GM12892 (cell line): ENCODE measurements at regions not wholly inside any gene's neighbourhood (a gene's known extent, or its start where the extent isn't known, plus 50 kb on each side); places are given as distances from the start of the nearest gene placed in this dataset.

ENCODE experiments used
- DNase-seq: peaks from one replicate; pipeline ENCODE4 v3.0.0; 2011; ENCODE audit not compliant: insufficient read length
- FAIRE-seq: peaks from 2 replicates; lab custom pipeline; 2011; peaks lifted over from hg19 to GRCh38; lab: Jason Lieb, UNC
- POLR2A ChIP-seq: IDR thresholded peaks from 2 replicates; pipeline ENCODE4 v1.6.1; 2011; ENCODE audit warnings: low read depth, low read length, control low read depth
- POLR2AphosphoS5 ChIP-seq: IDR thresholded peaks from 2 replicates; pipeline ENCODE4 v1.6.1; 2011; ENCODE audit warnings: low read depth, low read length, control low read depth
- TAF1 ChIP-seq: IDR thresholded peaks from 2 replicates; pipeline ENCODE4 v1.6.1; 2011; ENCODE audit warnings: low read depth, mild to moderate bottlenecking, control low read depth, low read length, borderline replicate concordance

GRCh38 chr15:98127586-98127985 lies 167.1 kb downstream of the ARRDC4 start:
- TF ChIP-seq POLR2A (no peak), POLR2AphosphoS5 (no peak), TAF1 (no peak)
- DNase-seq (no peak), FAIRE-seq (no peak)

- DNase-seq (no peak), FAIRE-seq (no peak)
- no peak for TF ChIP-seq POLR2A
Observed at GRCh38 chr15:98131924-98132323, 171.4 kb downstream of the ARRDC4 start.

GRCh38 chr15:98134905-98135304 lies 174.4 kb downstream of the ARRDC4 start:
- DNase-seq (no peak), FAIRE-seq (no peak)
- TF ChIP-seq POLR2A = no peak

GRCh38 chr15:98138910-98139309 lies 178.4 kb downstream of the ARRDC4 start:
- TF ChIP-seq POLR2AphosphoS5 (no peak), POLR2A (no peak), TAF1 (no peak)
- FAIRE-seq = no peak
- DNase-seq = no peak

GRCh38 chr15:98139337-98139736 lies 178.8 kb downstream of the ARRDC4 start:
- TF ChIP-seq POLR2AphosphoS5 = no peak
- TF ChIP-seq POLR2A = no peak
- TF ChIP-seq TAF1 = no peak
- DNase-seq = no peak
- FAIRE-seq = no peak

- FAIRE-seq (no peak), DNase-seq (no peak)
- TF ChIP-seq POLR2A (no peak), POLR2AphosphoS5 (no peak), TAF1 (no peak)
Observed at GRCh38 chr15:98142572-98142971, 182.1 kb downstream of the ARRDC4 start.

- no peak for FAIRE-seq
- TF ChIP-seq POLR2AphosphoS5 (no peak), TAF1 (no peak), POLR2A (no peak)
- DNase-seq = no peak
Observed at GRCh38 chr15:98143116-98143515, 182.6 kb downstream of the ARRDC4 start.

GRCh38 chr15:98144388-98144787 lies 183.9 kb downstream of the ARRDC4 start:
- no peak for DNase-seq
- TF ChIP-seq TAF1 = no peak
- no peak for TF ChIP-seq POLR2AphosphoS5
- TF ChIP-seq POLR2A = no peak
- FAIRE-seq = no peak

- DNase-seq (no peak), FAIRE-seq (no peak)
- TF ChIP-seq POLR2A = no peak
- no peak for TF ChIP-seq TAF1
- no peak for TF ChIP-seq POLR2AphosphoS5
Observed at GRCh38 chr15:98146031-98146820, 185.7 kb downstream of the ARRDC4 start.

- DNase-seq (no peak), FAIRE-seq (no peak)
- TF ChIP-seq POLR2A (no peak), TAF1 (no peak), POLR2AphosphoS5 (no peak)
Observed at GRCh38 chr15:98147415-98147814, 186.9 kb downstream of the ARRDC4 start.

- no peak for DNase-seq
- FAIRE-seq = no peak
- TF ChIP-seq TAF1 (no peak), POLR2A (no peak), POLR2AphosphoS5 (no peak)
Observed at GRCh38 chr15:98150084-98150483, 189.6 kb downstream of the ARRDC4 start.

- DNase-seq = no peak
- no peak for TF ChIP-seq POLR2AphosphoS5
- TF ChIP-seq POLR2A = no peak
- no peak for FAIRE-seq
Observed at GRCh38 chr15:98150536-98150935, 190.0 kb downstream of the ARRDC4 start.
